CD14-positive monocyte (primary cell): ENCODE measurements at regions not wholly inside any gene's neighbourhood (a gene's known extent, or its start where the extent isn't known, plus 50 kb on each side); places are given as distances from the start of the nearest gene placed in this dataset.

ENCODE experiments used
- DNase-seq, 3 donors: peaks; one replicate each; pipeline ENCODE4 v3.0.0-alpha.2; 2011 to 2022
- H2AFZ ChIP-seq: 2 replicates; pipeline ENCODE4 v1.6.0; 2012; ENCODE audit warnings: mild to moderate bottlenecking, low read depth, low read length, inconsistent platforms; ENCODE audit not compliant: insufficient read depth, poor library complexity, severe bottlenecking
- H3K27ac ChIP-seq, 2 donors: 1 replicate in 1 of 2; 2 replicates in 1 of 2; pipeline ENCODE4 v1.5.1; 2012 to 2013; ENCODE audit warnings: low read length in 2 of 2, control low read depth in 1 of 2, inconsistent platforms in 1 of 2, low read depth in 1 of 2, mild to moderate bottlenecking in 1 of 2
- H3K27me3 ChIP-seq, 2 donors: one replicate each; pipeline versions ENCODE4 v1.6.0 to v1.6.1; 2011 to 2013; ENCODE audit warnings: low read length in 2 of 2; ENCODE audit not compliant: control insufficient read depth in 2 of 2, insufficient read depth in 2 of 2
- H3K36me3 ChIP-seq, 2 donors: replicated peaks in 1 of 2; 1 replicate in 1 of 2; 2 replicates in 1 of 2; pipeline versions ENCODE4 v1.5.1 to v1.6.1; 2012 to 2013; ENCODE audit warnings: low read length in 2 of 2, control low read depth in 1 of 2, inconsistent platforms in 1 of 2, mild to moderate bottlenecking in 1 of 2; ENCODE audit not compliant: insufficient read depth in 2 of 2, control insufficient read depth in 1 of 2
- H3K4me1 ChIP-seq, 2 donors: 1 replicate in 1 of 2; 2 replicates in 1 of 2; pipeline versions ENCODE4 v1.5.1 to v1.6.1; 2012 to 2013; ENCODE audit warnings: low read length in 2 of 2, control low read depth in 1 of 2, inconsistent platforms in 1 of 2, mild to moderate bottlenecking in 1 of 2, moderate library complexity in 1 of 2; ENCODE audit not compliant: insufficient read depth in 2 of 2, control insufficient read depth in 1 of 2
- H3K4me2 ChIP-seq: replicated peaks from 2 replicates; pipeline ENCODE3; 2012; ENCODE audit warnings: low read length, moderate library complexity, mild to moderate bottlenecking; ENCODE audit not compliant: poor library complexity, severe bottlenecking; ENCODE audit errors: extremely low read depth
- H3K4me3 ChIP-seq, 3 experiments: fragments of 200-600 bp in 1 of 3; sonication (generic) in 1 of 3; replicated peaks in 1 of 3; 1 replicate in 2 of 3; 2 replicates in 1 of 3; pipeline ENCODE4 v1.5.1; 2011 to 2013; ENCODE audit warnings: low read length in 3 of 3, mild to moderate bottlenecking in 3 of 3, control low read depth in 2 of 3, low read depth in 2 of 3, inconsistent platforms in 1 of 3, moderate library complexity in 1 of 3
- H3K79me2 ChIP-seq: 2 replicates; pipeline ENCODE4 v1.6.0; 2012; ENCODE audit warnings: mild to moderate bottlenecking, control low read depth, inconsistent platforms, low read length, moderate library complexity; ENCODE audit not compliant: insufficient read depth
- H3K9ac ChIP-seq: 2 replicates; pipeline ENCODE4 v1.6.0; 2017; ENCODE audit warnings: low read length, mild to moderate bottlenecking; ENCODE audit not compliant: insufficient read depth, poor library complexity, severe bottlenecking
- H3K9me3 ChIP-seq, 2 donors: replicated peaks in 1 of 2; 1 replicate in 1 of 2; 2 replicates in 1 of 2; pipeline versions ENCODE4 v1.5.1 to v1.6.1; 2012 to 2013; ENCODE audit warnings: low read length in 2 of 2, control low read depth in 1 of 2; ENCODE audit not compliant: control insufficient read depth in 1 of 2, insufficient read depth in 1 of 2
- H4K20me1 ChIP-seq: 2 replicates; pipeline ENCODE4 v1.6.0; 2012; ENCODE audit warnings: mild to moderate bottlenecking, low read length, control low read depth, moderate library complexity; ENCODE audit not compliant: insufficient read depth
- H3K27ac Mint-ChIP-seq, 7 donors: one replicate each; pipeline ENCODE4 v1.8.0; 2020; ENCODE audit warnings: mild to moderate bottlenecking in 7 of 7, mixed read lengths in 7 of 7, moderate library complexity in 6 of 7, inconsistent platforms in 2 of 7
- H3K27me3 Mint-ChIP-seq, 3 donors: one replicate each; pipeline ENCODE4 v1.8.0; 2021 to 2022; ENCODE audit warnings: low read depth in 3 of 3, mild to moderate bottlenecking in 3 of 3, mixed read lengths in 3 of 3, moderate library complexity in 3 of 3, inconsistent platforms in 1 of 3
- H3K36me3 Mint-ChIP-seq, 2 donors: one replicate each; pipeline ENCODE4 v1.8.0; 2020; ENCODE audit warnings: mixed read lengths in 2 of 2, inconsistent platforms in 1 of 2, mild to moderate bottlenecking in 1 of 2
- H3K4me1 Mint-ChIP-seq: one replicate; pipeline ENCODE4 v1.8.0; 2020; ENCODE audit warnings: mild to moderate bottlenecking, mixed read lengths
- H3K4me3 Mint-ChIP-seq, 2 donors: one replicate each; pipeline ENCODE4 v1.8.0; 2020; ENCODE audit warnings: mild to moderate bottlenecking in 2 of 2, mixed read lengths in 2 of 2, moderate library complexity in 1 of 2
- H3K9me3 Mint-ChIP-seq, 7 donors: one replicate each; pipeline ENCODE4 v1.8.0; 2020 to 2022; ENCODE audit warnings: mixed read lengths in 7 of 7, mild to moderate bottlenecking in 6 of 7, moderate library complexity in 6 of 7, inconsistent platforms in 2 of 7
- CTCF ChIP-seq: fragments of 200-600 bp; IDR thresholded peaks from one replicate; pipeline ENCODE4 v1.8.0; 2022; ENCODE audit warnings: antibody characterized with exemption, mild to moderate bottlenecking
- WGBS: methylation state at CpG from one replicate; pipeline ENCODE4 v1.1.5; 2013; ENCODE audit warnings: missing lambda C conversion rate; ENCODE audit not compliant: insufficient coverage; 5-methylcytosine and 5-hydroxymethylcytosine counted together
- intact Hi-C, 2 donors: fragments of 100-400 bp; cut with micrococcal nuclease; formaldehyde crosslinking; loops; one replicate each; pipeline versions ENCODE4 v1.15.0 to v1.15.1; 2023

- Mint-ChIP-seq H3K36me3 (no peaks in the 10 kb centered on the region), H3K4me1 (no peaks in the 10 kb centered on the region), H3K27me3 (peaks cover 0 to 2% (median 0%) of the 10 kb centered on the region in 3 donors), H3K9me3 (peaks cover 0 to 3% (median 0%) of the 10 kb centered on the region in 7 donors), H3K27ac (no peak overlapping the region), H3K4me3 (no peak overlapping the region)
- no peak overlapping the region for H2AFZ ChIP-seq
- H3K27me3 ChIP-seq = no peaks in the 10 kb centered on the region
- no peak overlapping the region for H3K9ac ChIP-seq
- TF ChIP-seq CTCF = no peak
- H3K4me2 ChIP-seq = no peak overlapping the region
- no peaks in the 10 kb centered on the region for H3K4me1 ChIP-seq
- H3K79me2 ChIP-seq = no peaks in the 10 kb centered on the region
- DNase-seq = no peak
- H3K27ac ChIP-seq = no peak overlapping the region
- no peaks in the 10 kb centered on the region for H3K9me3 ChIP-seq
- no peaks in the 10 kb centered on the region for H4K20me1 ChIP-seq
- H3K36me3 ChIP-seq = no peaks in the 10 kb centered on the region
- intact Hi-C loops = no loop called here
- WGBS = 60% methylated on average over 1 of the region's 3 CpGs
- H3K4me3 ChIP-seq = no peak overlapping the region
Measured at GRCh38 chr13:69331245-69331644, 776.4 kb upstream of the ATXN8OS start.

GRCh38 chr13:69324090-69324886, 783.3 kb upstream of the ATXN8OS start:
- H3K4me3 Mint-ChIP-seq = no peak overlapping the region
- Histone ChIP-seq H3K27me3 (no peaks in the 10 kb centered on the region), H3K4me2 (no peak overlapping the region), H3K9me3 (no peaks in the 10 kb centered on the region), H2AFZ (no peak overlapping the region), H3K27ac (no peak overlapping the region), H3K36me3 (no peaks in the 10 kb centered on the region), H3K9ac (no peak overlapping the region), H3K79me2 (no peaks in the 10 kb centered on the region), H3K4me1 (no peaks in the 10 kb centered on the region), H3K4me3 (no peak overlapping the region), H4K20me1 (no peaks in the 10 kb centered on the region)
- no peak for DNase-seq
- WGBS = no CpG with 5 or more reads among the region's 2 CpGs
- intact Hi-C loops = no loop called here
- no peaks in the 10 kb centered on the region for H3K9me3 Mint-ChIP-seq
- H3K4me1 Mint-ChIP-seq = no peaks in the 10 kb centered on the region
- TF ChIP-seq CTCF = no peak
- peaks cover 0 to 2% (median 0%) of the 10 kb centered on the region in 3 donors for H3K27me3 Mint-ChIP-seq
- no peaks in the 10 kb centered on the region for H3K36me3 Mint-ChIP-seq
- H3K27ac Mint-ChIP-seq = no peak overlapping the region
